ENCODE measurements at regions not wholly inside any gene's neighbourhood (a gene's known extent, or its start where the extent isn't known, plus 50 kb on each side); places are given as distances from the start of the nearest gene placed in this dataset.

- H3K27me3 ChIP-seq: no peaks in the 10 kb centered on the region
- intact Hi-C loops (cut with DNase I): no loop called here
Observed at GRCh38 chr12:30025317-30025716, 241.6 kb upstream of the TMTC1 start.

GRCh38 chr12:30023186-30023585 is 239.4 kb upstream of the TMTC1 start:
- TF ChIP-seq CTCF (IDR thresholded peaks at IDR 0.05): no peak

More at GRCh38 chr12:30025317-30025716, 241.6 kb upstream of the TMTC1 start:
- Histone ChIP-seq H3K36me3 (no peaks in the 10 kb centered on the region), H3K9me3 (peaks cover 0 to 12% of the 10 kb centered on the region in 2 donors), H3K4me3 (no peak overlapping the region), H3K4me1 (no peaks in the 10 kb centered on the region), H3K27ac (no peak overlapping the region)
- ATAC-seq: no peak
- TF ChIP-seq CTCF (IDR thresholded peaks at IDR 0.05): no peak
- DNase-seq: no peak

GRCh38 chr12:30021051-30021833 is 237.5 kb upstream of the TMTC1 start:
- Histone ChIP-seq H3K36me3 (no peaks in the 10 kb centered on the region), H3K27ac (no peak overlapping the region), H3K4me1 (no peaks in the 10 kb centered on the region), H3K27me3 (no peaks in the 10 kb centered on the region), H3K9me3 (peaks cover 0 to 12% of the 10 kb centered on the region in 2 donors), H3K4me3 (no peak overlapping the region)
- no peak for TF ChIP-seq CTCF (IDR thresholded peaks at IDR 0.05)
- intact Hi-C loops (cut with DNase I): no loop called here
- ATAC-seq (no peak), DNase-seq (peak in 1 of 4 donors; percentile 30)

More at GRCh38 chr12:30023186-30023585, 239.4 kb upstream of the TMTC1 start:
- DNase-seq: no peak
- peaks cover 0 to 12% of the 10 kb centered on the region in 2 donors for H3K9me3 ChIP-seq
- H3K27me3 ChIP-seq: no peaks in the 10 kb centered on the region
- H3K4me1 ChIP-seq: no peaks in the 10 kb centered on the region
- intact Hi-C loops (cut with DNase I): no loop called here
- no peak overlapping the region for H3K4me3 ChIP-seq
- ATAC-seq: no peak
- H3K27ac ChIP-seq: no peak overlapping the region
- no peaks in the 10 kb centered on the region for H3K36me3 ChIP-seq

GRCh38 chr12:30019366-30020140 is 235.8 kb upstream of the TMTC1 start:
- ATAC-seq: no peak
- Histone ChIP-seq H3K9me3 (peaks cover 0 to 8% of the 10 kb centered on the region in 2 donors), H3K27ac (no peak overlapping the region), H3K36me3 (no peaks in the 10 kb centered on the region), H3K4me1 (no peaks in the 10 kb centered on the region), H3K4me3 (no peak overlapping the region), H3K27me3 (no peaks in the 10 kb centered on the region)
- TF ChIP-seq CTCF (IDR thresholded peaks at IDR 0.05): no peak
- no peak for DNase-seq
- intact Hi-C loops (cut with DNase I): no loop called here

- Histone ChIP-seq H3K27ac (no peak overlapping the region), H3K36me3 (no peaks in the 10 kb centered on the region), H3K9me3 (no peaks in the 10 kb centered on the region), H3K27me3 (no peaks in the 10 kb centered on the region), H3K4me1 (no peaks in the 10 kb centered on the region), H3K4me3 (no peak overlapping the region)
- TF ChIP-seq CTCF (IDR thresholded peaks at IDR 0.05): no peak
- DNase-seq: no peak
- intact Hi-C loops (cut with DNase I): no loop called here
- no peak for ATAC-seq
Observed at GRCh38 chr12:30016540-30017055, 232.9 kb upstream of the TMTC1 start.

All from left lung (tissue), 4 donors.